ENCODE measurements at regions not wholly inside any gene's neighbourhood (a gene's known extent, or its start where the extent isn't known, plus 50 kb on each side); places are given as distances from the start of the nearest gene placed in this dataset.

- no peak for DNase-seq (ENCODE audit: low read depth in 1 of 2, low spot score in 1 of 2)
Observed at GRCh38 chr1:110765640-110766335, 91.0 kb upstream of the KCNA3 start.

GRCh38 chr1:110763149-110763548 is 88.4 kb upstream of the KCNA3 start:
- no peak for DNase-seq (ENCODE audit: low read depth in 1 of 2, low spot score in 1 of 2)

GRCh38 chr1:110760321-110760720 is 85.6 kb upstream of the KCNA3 start:
- DNase-seq (ENCODE audit: low read depth in 1 of 2, low spot score in 1 of 2) = no peak

GRCh38 chr1:110756506-110756905 is 81.8 kb upstream of the KCNA3 start:
- DNase-seq (ENCODE audit: low read depth in 1 of 2, low spot score in 1 of 2) = no peak

GRCh38 chr1:110752941-110753725 is 78.4 kb upstream of the KCNA3 start:
- no peak for DNase-seq (ENCODE audit: low read depth in 1 of 2, low spot score in 1 of 2)

DNA sequence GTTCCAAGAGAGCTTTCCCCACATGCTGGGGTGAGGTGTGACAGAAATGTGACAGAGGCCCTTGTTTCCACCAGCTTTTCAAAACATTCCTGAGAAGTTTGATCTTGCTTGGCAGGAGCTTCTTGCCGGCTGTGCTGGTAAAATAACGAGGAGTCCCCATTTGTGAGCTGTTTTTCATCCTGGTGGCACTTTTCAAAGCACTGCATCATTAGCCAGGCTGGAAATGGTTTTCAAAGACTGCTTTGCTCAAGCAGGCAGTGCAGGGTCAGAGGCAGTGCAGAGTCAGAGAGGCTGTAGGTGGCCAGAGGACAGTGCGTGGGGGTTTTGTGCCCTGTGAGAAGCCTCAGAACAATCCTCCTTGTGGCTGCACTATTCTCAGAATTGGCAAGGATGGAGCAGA is 75.8 kb upstream of the KCNA3 start:
- no peak for DNase-seq (ENCODE audit: low read depth in 1 of 2, low spot score in 1 of 2)

DNA sequence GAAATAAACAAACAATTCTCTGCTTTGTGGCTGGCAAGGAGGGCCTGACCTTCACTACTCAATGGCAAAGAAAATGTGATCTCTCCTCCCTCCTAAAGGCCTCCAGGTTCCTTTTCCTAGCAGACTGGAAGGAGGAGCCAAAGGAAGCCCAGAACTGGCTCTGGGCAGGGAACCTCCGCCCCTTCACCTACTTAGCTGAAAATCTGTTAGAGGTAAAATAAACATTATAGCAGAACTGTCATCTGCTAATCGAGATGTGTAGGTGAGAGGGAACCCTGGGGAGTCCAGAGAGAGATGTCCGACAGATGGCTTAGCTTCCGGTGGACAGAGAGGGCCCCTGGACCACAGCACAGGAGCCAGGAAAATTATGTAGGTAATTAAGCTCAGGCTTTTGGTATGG is 75.2 kb upstream of the KCNA3 start:
- no peak for DNase-seq (ENCODE audit: low read depth in 1 of 2, low spot score in 1 of 2)

GRCh38 chr1:110746644-110747259 is 72.0 kb upstream of the KCNA3 start:
- peak; percentile 8 to 14 for DNase-seq (ENCODE audit: low read depth in 1 of 2, low spot score in 1 of 2)

DNA sequence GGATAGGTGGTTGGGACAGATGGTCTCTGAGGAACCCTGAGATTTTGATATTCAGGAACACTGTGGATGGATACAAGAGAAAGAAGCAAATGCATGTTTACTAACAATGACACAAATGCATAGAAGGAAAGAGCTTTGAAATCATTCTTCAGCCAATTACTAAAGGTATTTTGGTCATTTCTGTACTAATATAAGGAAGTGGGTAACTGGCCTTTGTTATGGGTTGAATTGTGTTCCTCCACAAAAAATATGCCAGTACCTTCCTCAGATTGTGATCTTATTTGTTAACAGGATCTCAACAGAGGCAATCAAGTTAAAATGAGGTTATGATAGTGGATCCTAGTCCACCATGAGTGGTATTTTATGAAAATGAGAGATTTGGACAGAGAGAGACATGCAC is 68.7 kb upstream of the KCNA3 start:
- DNase-seq (ENCODE audit: low read depth in 1 of 2, low spot score in 1 of 2) = no peak

GRCh38 chr1:110736900-110737605 is 62.3 kb upstream of the KCNA3 start:
- DNase-seq (ENCODE audit: low read depth in 1 of 2, low spot score in 1 of 2) = no peak

GRCh38 chr1:110734133-110734680 is 59.5 kb upstream of the KCNA3 start:
- no peak for DNase-seq (ENCODE audit: low read depth in 1 of 2, low spot score in 1 of 2)

DNA sequence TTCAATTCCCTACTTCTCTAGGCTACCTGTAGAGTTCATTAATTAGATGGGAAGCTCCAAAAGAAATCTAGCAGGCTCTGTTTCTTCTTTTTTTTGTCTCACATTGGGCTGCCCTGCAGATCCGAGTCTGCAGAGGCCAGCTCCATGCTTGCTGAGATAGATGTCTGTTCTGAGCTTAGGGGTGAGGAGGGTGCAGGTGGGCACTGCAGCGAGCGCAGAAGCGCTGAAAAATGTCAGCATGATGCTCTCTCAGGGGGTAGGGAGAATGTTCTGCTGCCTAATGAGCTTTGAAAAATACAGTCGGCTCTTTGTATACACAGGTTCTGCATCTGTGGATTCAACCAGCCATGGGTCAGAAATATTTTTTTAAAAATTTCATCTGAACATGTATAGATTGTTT is 56.8 kb upstream of the KCNA3 start:
- DNase-seq (ENCODE audit: low read depth in 1 of 2, low spot score in 1 of 2) = no peak

DNA sequence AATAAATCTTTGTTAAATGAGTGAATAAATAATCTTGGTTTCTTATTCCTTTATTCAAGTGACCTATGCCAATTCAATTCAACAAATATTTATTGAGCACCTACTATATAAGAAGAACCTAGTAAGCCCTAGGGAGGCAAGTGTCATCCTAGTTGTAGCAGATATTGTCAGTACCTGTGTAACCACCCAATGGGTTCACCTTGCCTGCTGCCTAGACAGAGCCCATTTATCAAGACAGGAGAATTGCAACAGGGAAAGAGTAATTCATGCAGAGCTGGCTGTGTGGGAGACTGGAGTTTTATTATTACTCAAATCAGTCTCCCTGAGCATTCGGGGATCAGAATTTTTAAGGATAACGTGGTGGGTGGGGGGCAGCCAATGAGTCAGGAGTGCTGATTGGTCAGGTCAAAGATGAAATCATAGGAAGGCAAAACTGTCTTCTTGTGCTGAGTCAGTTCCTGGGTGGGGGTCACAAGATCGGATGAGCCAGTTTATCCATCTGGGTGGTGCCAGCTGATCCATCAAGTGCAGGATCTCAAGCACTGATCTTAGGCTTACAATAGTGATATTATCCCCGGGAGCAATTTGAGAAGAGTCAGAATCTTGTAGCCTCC is 53.8 kb upstream of the KCNA3 start:
- DNase-seq (ENCODE audit: low read depth in 1 of 2, low spot score in 1 of 2) = no peak

DNA sequence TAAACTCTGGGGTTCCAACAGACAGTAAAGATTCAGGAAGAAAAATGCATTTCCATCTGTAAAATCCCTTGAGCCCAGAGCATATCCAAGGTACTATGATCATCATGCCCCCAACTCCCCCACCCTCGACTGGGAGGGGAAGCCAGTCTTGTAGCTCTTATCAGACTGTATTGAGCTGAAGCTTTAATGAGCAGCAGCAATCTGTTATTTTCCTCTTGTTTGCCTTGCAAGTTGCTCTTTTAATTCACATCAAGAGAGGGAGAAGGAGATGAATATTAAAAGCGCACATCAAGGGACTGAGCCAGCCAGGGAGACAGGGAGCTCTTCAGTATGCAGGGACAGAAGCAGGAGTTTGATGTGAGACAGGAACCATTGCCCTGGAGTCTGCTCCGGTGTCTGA is 52.5 kb upstream of the KCNA3 start:
- DNase-seq (ENCODE audit: low read depth in 1 of 2, low spot score in 1 of 2) = no peak

DNA sequence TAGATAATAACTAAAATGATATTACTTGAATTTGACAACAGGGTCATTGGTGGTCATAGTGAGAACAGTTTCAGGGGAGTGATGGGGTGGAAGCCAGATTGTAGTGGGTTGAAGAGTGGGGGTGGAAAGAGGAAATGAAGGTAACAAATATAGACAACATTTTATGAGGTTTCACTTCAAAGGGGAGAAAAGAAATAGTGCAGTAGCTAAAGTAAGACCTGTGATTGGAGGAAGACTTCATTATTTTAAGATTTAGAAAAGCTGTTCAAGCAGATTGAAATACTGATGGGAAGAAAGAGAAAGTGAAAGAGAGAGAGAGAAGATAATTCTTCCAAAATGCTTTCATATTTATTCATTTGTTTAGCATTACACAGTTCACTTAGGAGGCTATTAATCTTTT is 52.0 kb upstream of the KCNA3 start:
- no peak for DNase-seq (ENCODE audit: low read depth in 1 of 2, low spot score in 1 of 2)
